Neural crest cell (in vitro differentiated cells): ENCODE measurements at regions not wholly inside any gene's neighbourhood (a gene's known extent, or its start where the extent isn't known, plus 50 kb on each side); places are given as distances from the start of the nearest gene placed in this dataset.

Experiments
- DNase-seq: peaks from one replicate; pipeline ENCODE4 v3.0.0; 2021; ENCODE audit warnings: low read depth, mixed read lengths, low spot score
- H3K27ac Mint-ChIP-seq: one replicate; pipeline ENCODE4 v1.8.0; 2021; ENCODE audit warnings: mild to moderate bottlenecking, mixed read lengths; ENCODE audit not compliant: unreplicated experiment
- H3K27me3 Mint-ChIP-seq: 2 replicates; pipeline ENCODE4 v1.8.0; 2021; ENCODE audit warnings: low read depth, mild to moderate bottlenecking, mixed read lengths
- H3K36me3 Mint-ChIP-seq: 2 replicates; pipeline ENCODE4 v1.8.0; 2021; ENCODE audit warnings: low read depth, mild to moderate bottlenecking, mixed read lengths
- H3K4me1 Mint-ChIP-seq: 2 replicates; pipeline ENCODE4 v1.8.0; 2021; ENCODE audit warnings: mixed read lengths
- H3K4me3 Mint-ChIP-seq: one replicate; pipeline ENCODE4 v1.8.0; 2021; ENCODE audit warnings: mild to moderate bottlenecking, mixed read lengths
- H3K9me3 Mint-ChIP-seq: 2 replicates; pipeline ENCODE4 v1.8.0; 2021; ENCODE audit warnings: mixed read lengths
- TF ChIP-seq, protein P1 (sequence below): fragments of 200-600 bp; sonication (generic); conservative IDR thresholded peaks from 2 replicates; pipeline ENCODE4 v1.5.0; 2021; ENCODE audit warnings: antibody characterized with exemption, mild to moderate bottlenecking

DNA sequence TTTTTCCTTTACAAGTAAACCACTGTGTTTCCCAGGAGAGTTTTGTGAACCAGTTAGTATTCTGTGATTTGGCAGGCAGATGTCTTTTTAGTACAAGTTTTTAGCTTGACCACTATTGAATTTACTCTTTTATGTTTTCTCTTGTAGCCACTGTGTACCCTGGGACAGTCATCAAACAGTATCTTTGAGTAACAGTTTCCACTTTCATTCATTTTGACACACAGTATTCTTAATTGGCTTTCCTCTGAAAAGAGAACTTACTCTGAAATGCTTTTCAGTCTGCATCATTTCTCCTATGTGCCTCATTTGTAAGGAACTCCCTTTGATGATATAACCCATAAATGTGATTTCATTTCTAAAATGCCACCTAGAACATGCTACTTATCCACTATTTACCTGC is 476.5 kb downstream of the PDGFC start:
- H3K27ac Mint-ChIP-seq: no peak overlapping the region
- H3K27me3 Mint-ChIP-seq: no peaks in the 10 kb centered on the region
- TF ChIP-seq, protein P1, sequence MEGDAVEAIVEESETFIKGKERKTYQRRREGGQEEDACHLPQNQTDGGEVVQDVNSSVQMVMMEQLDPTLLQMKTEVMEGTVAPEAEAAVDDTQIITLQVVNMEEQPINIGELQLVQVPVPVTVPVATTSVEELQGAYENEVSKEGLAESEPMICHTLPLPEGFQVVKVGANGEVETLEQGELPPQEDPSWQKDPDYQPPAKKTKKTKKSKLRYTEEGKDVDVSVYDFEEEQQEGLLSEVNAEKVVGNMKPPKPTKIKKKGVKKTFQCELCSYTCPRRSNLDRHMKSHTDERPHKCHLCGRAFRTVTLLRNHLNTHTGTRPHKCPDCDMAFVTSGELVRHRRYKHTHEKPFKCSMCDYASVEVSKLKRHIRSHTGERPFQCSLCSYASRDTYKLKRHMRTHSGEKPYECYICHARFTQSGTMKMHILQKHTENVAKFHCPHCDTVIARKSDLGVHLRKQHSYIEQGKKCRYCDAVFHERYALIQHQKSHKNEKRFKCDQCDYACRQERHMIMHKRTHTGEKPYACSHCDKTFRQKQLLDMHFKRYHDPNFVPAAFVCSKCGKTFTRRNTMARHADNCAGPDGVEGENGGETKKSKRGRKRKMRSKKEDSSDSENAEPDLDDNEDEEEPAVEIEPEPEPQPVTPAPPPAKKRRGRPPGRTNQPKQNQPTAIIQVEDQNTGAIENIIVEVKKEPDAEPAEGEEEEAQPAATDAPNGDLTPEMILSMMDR: no peak
- H3K4me1 Mint-ChIP-seq: no peaks in the 10 kb centered on the region
- H3K36me3 Mint-ChIP-seq: peaks cover 1% of the 10 kb centered on the region
- DNase-seq: no peak
- no peak overlapping the region for H3K4me3 Mint-ChIP-seq
- peaks cover 7% of the 10 kb centered on the region for H3K9me3 Mint-ChIP-seq

DNA sequence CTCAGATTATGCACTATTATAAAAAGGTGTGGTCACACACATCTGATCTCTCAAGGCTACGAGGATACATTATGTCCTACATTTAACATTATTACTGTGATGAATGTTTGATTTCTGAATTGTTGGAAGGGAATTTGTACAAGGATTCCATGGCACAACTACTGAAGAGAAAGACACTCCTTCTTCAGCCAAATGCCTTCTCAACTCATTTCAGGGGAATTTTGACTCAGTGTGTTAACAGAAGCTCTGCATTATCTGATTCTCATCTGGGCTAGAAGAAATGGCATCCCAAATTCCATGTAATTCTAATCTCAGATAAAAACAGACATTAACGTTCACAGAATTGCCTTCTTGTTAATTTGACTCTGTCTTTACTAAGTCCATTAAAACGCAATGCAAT is 477.7 kb downstream of the PDGFC start:
- TF ChIP-seq, protein P1: no peak
- no peaks in the 10 kb centered on the region for H3K27me3 Mint-ChIP-seq
- no peak overlapping the region for H3K4me3 Mint-ChIP-seq
- H3K4me1 Mint-ChIP-seq: no peaks in the 10 kb centered on the region
- H3K27ac Mint-ChIP-seq: no peak overlapping the region
- H3K9me3 Mint-ChIP-seq: peaks cover 11% of the 10 kb centered on the region
- no peak for DNase-seq
- peaks cover 5% of the 10 kb centered on the region for H3K36me3 Mint-ChIP-seq

DNA sequence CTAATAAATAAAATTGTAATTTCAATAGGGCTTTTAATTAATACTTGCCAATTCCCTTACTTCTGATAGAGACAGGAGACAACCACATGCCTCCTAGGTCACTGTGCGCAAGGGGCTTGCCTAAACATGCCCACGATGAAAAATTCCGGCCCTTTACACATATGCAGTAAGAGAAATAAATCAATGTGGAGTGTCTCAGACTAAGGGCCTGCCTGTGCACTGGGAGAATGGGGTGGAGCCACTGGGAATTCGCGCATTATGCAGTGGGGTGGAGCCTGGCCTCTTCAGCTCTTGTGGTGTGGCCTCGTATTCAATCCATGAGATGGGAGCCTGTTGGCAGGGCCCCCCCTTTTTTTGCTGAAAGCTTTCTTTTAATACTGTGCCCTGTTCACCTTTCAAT is 484.5 kb downstream of the PDGFC start:
- peaks cover 5% of the 10 kb centered on the region for H3K36me3 Mint-ChIP-seq
- peaks cover 16% of the 10 kb centered on the region for H3K9me3 Mint-ChIP-seq
- DNase-seq: no peak
- no peaks in the 10 kb centered on the region for H3K27me3 Mint-ChIP-seq
- no peaks in the 10 kb centered on the region for H3K4me1 Mint-ChIP-seq
- TF ChIP-seq, protein P1: no peak
- H3K27ac Mint-ChIP-seq: no peak overlapping the region
- H3K4me3 Mint-ChIP-seq: no peak overlapping the region

DNA sequence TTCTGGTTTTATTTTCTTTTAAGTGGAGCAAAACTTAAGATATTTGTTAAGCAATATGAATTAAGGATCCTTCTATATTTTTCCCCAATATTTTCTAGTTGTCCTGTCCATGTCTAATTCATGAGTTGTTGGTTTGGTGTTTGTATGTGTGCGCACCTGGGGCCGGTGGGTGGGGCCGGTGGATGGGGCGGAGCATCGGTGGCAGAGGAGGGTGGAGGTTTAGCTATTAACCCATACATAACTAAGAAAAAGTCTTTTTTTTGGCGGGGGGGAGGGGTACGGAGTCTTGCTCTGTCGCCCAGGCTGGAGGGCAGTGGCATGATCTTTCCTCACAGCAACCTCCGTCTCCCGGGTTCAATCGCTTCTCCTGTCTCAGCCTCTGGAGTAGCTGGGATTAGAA is 489.8 kb downstream of the PDGFC start:
- Mint-ChIP-seq H3K36me3 (no peaks in the 10 kb centered on the region), H3K4me1 (no peaks in the 10 kb centered on the region), H3K9me3 (peaks cover 8% of the 10 kb centered on the region), H3K27me3 (no peaks in the 10 kb centered on the region), H3K4me3 (no peak overlapping the region), H3K27ac (no peak overlapping the region)
- TF ChIP-seq, protein P1: no peak
- DNase-seq: no peak

DNA sequence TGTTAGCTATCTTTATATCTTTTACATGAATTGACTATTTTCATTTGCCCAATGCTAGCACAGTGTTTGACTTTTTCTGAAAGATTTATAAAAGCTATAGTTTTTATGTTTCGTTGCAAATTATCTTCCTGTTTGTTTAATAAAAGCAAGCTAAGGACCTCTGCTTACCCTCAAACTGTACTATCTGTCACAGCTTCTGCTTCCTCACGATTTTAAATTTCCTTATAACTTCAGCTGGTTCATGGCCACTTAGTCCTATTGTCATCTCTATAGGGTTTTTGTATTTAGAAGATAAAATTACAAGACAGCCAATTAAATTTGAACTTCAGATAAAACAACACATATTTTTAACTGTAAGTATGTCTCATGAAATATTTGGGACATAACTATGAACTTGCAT is 494.0 kb downstream of the PDGFC start:
- peaks cover 3% of the 10 kb centered on the region for H3K9me3 Mint-ChIP-seq
- no peaks in the 10 kb centered on the region for H3K4me1 Mint-ChIP-seq
- DNase-seq: no peak
- TF ChIP-seq, protein P1: no peak
- H3K27me3 Mint-ChIP-seq: no peaks in the 10 kb centered on the region
- H3K36me3 Mint-ChIP-seq: no peaks in the 10 kb centered on the region
- H3K27ac Mint-ChIP-seq: no peak overlapping the region
- no peak overlapping the region for H3K4me3 Mint-ChIP-seq

DNA sequence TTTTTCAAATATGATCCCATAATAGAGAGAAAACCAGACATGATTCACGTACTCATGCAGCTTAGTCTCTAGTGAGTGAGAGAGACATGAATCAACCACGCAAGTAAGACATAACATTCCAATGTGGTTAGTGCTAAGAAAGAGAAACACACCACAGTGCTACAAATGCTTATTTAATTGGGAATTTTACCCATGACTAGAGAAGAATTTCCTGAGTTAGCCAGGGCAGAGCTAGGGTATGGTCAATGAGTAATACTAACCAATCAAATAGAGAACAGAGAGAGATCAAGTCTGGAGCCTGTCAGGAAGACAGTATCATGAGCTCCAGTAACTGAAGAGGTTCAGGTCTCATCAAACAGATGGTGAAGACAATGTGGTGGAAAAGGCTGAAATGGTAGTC is 495.2 kb downstream of the PDGFC start:
- no peak for DNase-seq
- H3K36me3 Mint-ChIP-seq: no peaks in the 10 kb centered on the region
- no peak overlapping the region for H3K4me3 Mint-ChIP-seq
- no peak overlapping the region for H3K27ac Mint-ChIP-seq
- no peaks in the 10 kb centered on the region for H3K27me3 Mint-ChIP-seq
- TF ChIP-seq, protein P1: no peak
- H3K9me3 Mint-ChIP-seq: peaks cover 3% of the 10 kb centered on the region
- H3K4me1 Mint-ChIP-seq: no peaks in the 10 kb centered on the region
